ENCODE measurements at regions not wholly inside any gene's neighbourhood (a gene's known extent, or its start where the extent isn't known, plus 50 kb on each side); places are given as distances from the start of the nearest gene placed in this dataset.

- Histone ChIP-seq H3K4me3 (ENCODE audit: insufficient read depth, low read depth, low read length) (no peak overlapping the region), H3K27me3 (ENCODE audit: control insufficient read depth, insufficient read depth, low read length) (no peaks in the 10 kb centered on the region), H3K36me3 (replicated peaks; ENCODE audit: control insufficient read depth, insufficient read depth, low read length) (no peaks in the 10 kb centered on the region)
- DNase-seq: no peak
Measured at GRCh38 chr13:21966014-21966413, 295.1 kb downstream of the FGF9 start.

DNA sequence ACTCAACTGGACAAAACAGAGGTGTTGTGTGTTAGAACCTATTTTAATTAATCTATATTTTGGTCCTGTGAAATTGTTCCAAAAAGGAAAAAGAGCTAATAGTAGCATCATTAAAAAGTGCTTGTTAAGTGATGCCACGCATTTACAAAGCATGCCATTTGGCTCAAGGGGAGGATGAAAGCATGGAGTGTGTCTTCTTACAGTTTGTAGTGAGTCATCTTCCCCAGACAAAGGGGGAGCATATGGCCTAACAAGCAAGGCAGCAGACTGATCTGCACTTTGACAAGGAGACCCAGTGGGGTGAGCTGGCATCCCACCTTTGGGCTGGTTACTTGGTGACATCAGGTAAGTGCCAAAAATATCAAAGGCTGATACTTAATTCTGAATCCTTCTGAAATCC lies 297.0 kb downstream of the FGF9 start:
- H3K4me3 ChIP-seq (ENCODE audit: insufficient read depth, low read depth, low read length): no peak overlapping the region
- H3K27me3 ChIP-seq (ENCODE audit: control insufficient read depth, insufficient read depth, low read length): no peaks in the 10 kb centered on the region
- H3K36me3 ChIP-seq (replicated peaks; ENCODE audit: control insufficient read depth, insufficient read depth, low read length): no peaks in the 10 kb centered on the region
- no peak for DNase-seq

- Histone ChIP-seq H3K27me3 (ENCODE audit: control insufficient read depth, insufficient read depth, low read length) (no peaks in the 10 kb centered on the region), H3K36me3 (replicated peaks; ENCODE audit: control insufficient read depth, insufficient read depth, low read length) (no peaks in the 10 kb centered on the region), H3K4me3 (ENCODE audit: insufficient read depth, low read depth, low read length) (no peak overlapping the region)
- no peak for DNase-seq
Measured at GRCh38 chr13:21970172-21970571, 299.3 kb downstream of the FGF9 start.

- Histone ChIP-seq H3K36me3 (replicated peaks; ENCODE audit: control insufficient read depth, insufficient read depth, low read length) (no peaks in the 10 kb centered on the region), H3K4me3 (ENCODE audit: insufficient read depth, low read depth, low read length) (no peak overlapping the region)
- no peak for DNase-seq
Measured at GRCh38 chr13:21970918-21971317, 300.0 kb downstream of the FGF9 start.

GRCh38 chr13:21971662-21972621 lies 301.1 kb downstream of the FGF9 start:
- Histone ChIP-seq H3K36me3 (replicated peaks; ENCODE audit: control insufficient read depth, insufficient read depth, low read length) (no peaks in the 10 kb centered on the region), H3K4me3 (ENCODE audit: insufficient read depth, low read depth, low read length) (no peak overlapping the region), H3K27me3 (ENCODE audit: control insufficient read depth, insufficient read depth, low read length) (no peaks in the 10 kb centered on the region)
- no peak for DNase-seq

More at GRCh38 chr13:21970918-21971317, 300.0 kb downstream of the FGF9 start:
- H3K27me3 ChIP-seq (ENCODE audit: control insufficient read depth, insufficient read depth, low read length): no peaks in the 10 kb centered on the region

DNA sequence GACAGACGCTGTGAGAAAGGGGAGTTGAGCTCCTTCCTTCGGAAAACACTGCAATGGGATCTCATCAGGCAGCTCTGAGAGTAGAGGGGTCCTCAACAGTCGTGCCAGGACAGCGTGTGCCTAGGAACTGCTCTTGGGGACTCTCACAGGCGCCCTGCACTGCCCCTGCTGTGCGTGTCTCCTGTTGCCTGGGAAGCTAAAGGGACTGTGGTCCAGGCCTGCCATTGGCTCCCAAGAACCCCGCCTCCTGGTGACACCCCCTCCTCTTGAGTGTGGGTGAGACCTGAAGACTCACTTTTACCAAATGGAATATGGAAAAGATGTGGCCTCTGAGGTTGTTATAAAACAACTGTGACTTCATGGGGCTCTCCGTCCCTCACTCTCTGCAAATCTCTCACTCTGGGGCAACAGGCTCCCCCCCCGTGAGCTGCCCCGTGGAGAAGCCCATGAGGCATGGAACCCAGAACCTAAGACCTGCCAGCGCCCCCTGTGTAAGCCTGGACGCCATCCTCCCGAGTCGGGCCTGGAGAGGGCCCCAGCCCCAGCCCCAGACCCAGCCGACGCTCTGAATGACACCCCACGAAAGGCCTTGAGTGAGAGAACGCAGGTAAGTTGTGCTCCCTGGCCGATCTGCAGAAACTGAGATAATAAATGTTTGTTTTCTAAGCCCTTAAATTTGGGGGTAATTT lies 302.7 kb downstream of the FGF9 start:
- Histone ChIP-seq H3K4me3 (ENCODE audit: insufficient read depth, low read depth, low read length) (no peak overlapping the region), H3K27me3 (ENCODE audit: control insufficient read depth, insufficient read depth, low read length) (no peaks in the 10 kb centered on the region), H3K36me3 (replicated peaks; ENCODE audit: control insufficient read depth, insufficient read depth, low read length) (no peaks in the 10 kb centered on the region)
- DNase-seq: peak; percentile 53

DNA sequence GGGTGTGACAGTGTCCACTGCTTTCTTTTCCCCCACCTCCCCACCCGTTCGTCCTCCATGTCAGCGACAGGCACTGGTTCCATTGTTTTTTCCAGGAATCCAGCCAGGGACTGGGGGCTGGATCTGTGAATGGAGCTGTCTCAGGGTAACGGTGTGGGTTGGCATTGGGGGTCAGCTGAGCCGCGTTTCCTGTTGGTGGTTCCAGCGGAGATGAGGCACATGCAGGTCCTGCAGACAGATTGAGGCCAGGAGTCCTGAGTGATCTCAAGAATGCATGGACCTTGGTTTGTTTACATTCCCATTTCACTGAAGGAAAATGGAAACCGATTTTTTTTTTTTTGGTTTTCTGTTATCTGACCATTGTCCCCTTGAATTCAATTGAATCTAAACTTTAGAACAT lies 303.9 kb downstream of the FGF9 start:
- no peaks in the 10 kb centered on the region for H3K27me3 ChIP-seq (ENCODE audit: control insufficient read depth, insufficient read depth, low read length)
- no peaks in the 10 kb centered on the region for H3K36me3 ChIP-seq (replicated peaks; ENCODE audit: control insufficient read depth, insufficient read depth, low read length)
- no peak for DNase-seq
- no peak overlapping the region for H3K4me3 ChIP-seq (ENCODE audit: insufficient read depth, low read depth, low read length)

DNA sequence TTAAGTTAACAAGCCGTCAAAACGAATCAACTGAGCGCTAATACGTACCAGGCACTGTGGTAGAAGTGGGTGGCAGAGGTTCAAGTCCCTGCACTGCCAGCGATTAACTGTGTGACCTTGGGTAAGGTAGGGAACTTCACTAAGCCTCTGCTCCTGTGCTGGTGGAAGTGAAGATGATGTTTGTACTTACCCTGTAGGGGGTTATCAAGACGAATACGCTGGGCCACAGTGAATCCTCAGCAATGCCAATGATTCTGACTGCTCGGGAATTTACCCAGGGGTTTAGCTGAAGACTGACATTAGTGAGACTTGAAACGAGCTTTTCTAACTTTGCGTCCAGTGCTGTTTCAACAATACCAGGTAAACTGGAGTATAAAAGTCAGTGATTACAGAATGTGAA lies 305.3 kb downstream of the FGF9 start:
- H3K4me3 ChIP-seq (ENCODE audit: insufficient read depth, low read depth, low read length): no peak overlapping the region
- H3K27me3 ChIP-seq (ENCODE audit: control insufficient read depth, insufficient read depth, low read length): no peaks in the 10 kb centered on the region
- no peaks in the 10 kb centered on the region for H3K36me3 ChIP-seq (replicated peaks; ENCODE audit: control insufficient read depth, insufficient read depth, low read length)
- DNase-seq: no peak

DNA sequence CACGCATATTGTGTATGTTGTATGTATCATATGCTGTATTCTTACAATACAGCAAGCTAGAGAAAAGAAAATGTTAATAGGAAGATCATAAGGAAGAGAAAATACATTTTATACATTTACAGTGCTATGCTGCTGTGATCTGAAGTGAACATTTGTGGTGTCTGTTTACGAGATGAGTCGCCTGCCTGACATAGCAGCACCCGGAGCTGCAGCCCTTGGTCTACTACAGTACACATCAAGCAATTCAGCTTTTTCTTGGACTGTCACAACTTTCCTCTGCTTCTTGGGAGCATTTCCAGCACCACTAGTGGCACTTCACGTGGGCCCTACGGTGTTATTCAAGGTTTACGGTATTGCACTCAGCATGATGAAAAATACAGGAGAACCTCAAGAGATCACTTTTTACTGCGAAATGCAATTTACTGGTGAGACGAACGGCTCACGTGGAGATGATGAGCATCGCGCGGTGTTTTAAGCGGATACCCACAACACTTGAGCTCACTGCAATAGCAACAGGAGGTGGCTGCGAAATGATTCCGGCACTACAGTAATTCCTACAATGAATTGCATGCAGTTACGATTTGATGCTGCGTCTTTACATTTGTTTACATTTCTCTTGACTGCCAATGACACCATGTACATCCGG lies 308.4 kb downstream of the FGF9 start:
- H3K36me3 ChIP-seq (replicated peaks; ENCODE audit: control insufficient read depth, insufficient read depth, low read length): no peaks in the 10 kb centered on the region
- H3K4me3 ChIP-seq (ENCODE audit: insufficient read depth, low read depth, low read length): no peak overlapping the region
- H3K27me3 ChIP-seq (ENCODE audit: control insufficient read depth, insufficient read depth, low read length): no peaks in the 10 kb centered on the region
- DNase-seq: no peak

GRCh38 chr13:21980049-21980448 lies 309.2 kb downstream of the FGF9 start:
- no peak for DNase-seq
- Histone ChIP-seq H3K4me3 (ENCODE audit: insufficient read depth, low read depth, low read length) (no peak overlapping the region), H3K36me3 (replicated peaks; ENCODE audit: control insufficient read depth, insufficient read depth, low read length) (no peaks in the 10 kb centered on the region), H3K27me3 (ENCODE audit: control insufficient read depth, insufficient read depth, low read length) (no peaks in the 10 kb centered on the region)

- Histone ChIP-seq H3K4me3 (ENCODE audit: insufficient read depth, low read depth, low read length) (no peak overlapping the region), H3K36me3 (replicated peaks; ENCODE audit: control insufficient read depth, insufficient read depth, low read length) (no peaks in the 10 kb centered on the region), H3K27me3 (ENCODE audit: control insufficient read depth, insufficient read depth, low read length) (no peaks in the 10 kb centered on the region)
- DNase-seq: no peak
Measured at GRCh38 chr13:21984156-21984555, 313.3 kb downstream of the FGF9 start.

GRCh38 chr13:21986602-21987001 lies 315.7 kb downstream of the FGF9 start:
- H3K36me3 ChIP-seq (replicated peaks; ENCODE audit: control insufficient read depth, insufficient read depth, low read length): no peaks in the 10 kb centered on the region
- DNase-seq: no peak
- no peak overlapping the region for H3K4me3 ChIP-seq (ENCODE audit: insufficient read depth, low read depth, low read length)
- no peaks in the 10 kb centered on the region for H3K27me3 ChIP-seq (ENCODE audit: control insufficient read depth, insufficient read depth, low read length)

GRCh38 chr13:21987793-21988192 lies 316.9 kb downstream of the FGF9 start:
- Histone ChIP-seq H3K36me3 (replicated peaks; ENCODE audit: control insufficient read depth, insufficient read depth, low read length) (no peaks in the 10 kb centered on the region), H3K27me3 (ENCODE audit: control insufficient read depth, insufficient read depth, low read length) (no peaks in the 10 kb centered on the region), H3K4me3 (ENCODE audit: insufficient read depth, low read depth, low read length) (no peak overlapping the region)
- DNase-seq: no peak

DNA sequence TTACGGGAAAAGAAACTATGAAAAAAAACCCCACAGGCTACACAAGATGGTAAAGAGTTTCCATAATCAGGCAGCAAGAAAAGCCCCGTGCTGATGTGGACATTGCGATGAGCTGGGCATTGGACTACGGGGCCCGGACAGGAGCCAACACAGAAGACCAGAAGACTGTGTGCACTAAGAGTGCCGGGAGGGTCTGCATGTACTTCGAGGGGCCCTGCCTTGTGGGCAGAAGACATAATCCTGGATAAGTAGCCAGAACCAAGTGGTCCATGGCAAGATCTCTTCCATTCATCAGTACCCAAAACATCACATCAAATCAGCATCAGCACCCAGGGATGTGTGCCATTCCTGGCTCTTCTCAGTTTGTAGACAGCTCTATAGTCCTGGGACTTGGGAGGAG lies 317.8 kb downstream of the FGF9 start:
- no peaks in the 10 kb centered on the region for H3K27me3 ChIP-seq (ENCODE audit: control insufficient read depth, insufficient read depth, low read length)

DNA sequence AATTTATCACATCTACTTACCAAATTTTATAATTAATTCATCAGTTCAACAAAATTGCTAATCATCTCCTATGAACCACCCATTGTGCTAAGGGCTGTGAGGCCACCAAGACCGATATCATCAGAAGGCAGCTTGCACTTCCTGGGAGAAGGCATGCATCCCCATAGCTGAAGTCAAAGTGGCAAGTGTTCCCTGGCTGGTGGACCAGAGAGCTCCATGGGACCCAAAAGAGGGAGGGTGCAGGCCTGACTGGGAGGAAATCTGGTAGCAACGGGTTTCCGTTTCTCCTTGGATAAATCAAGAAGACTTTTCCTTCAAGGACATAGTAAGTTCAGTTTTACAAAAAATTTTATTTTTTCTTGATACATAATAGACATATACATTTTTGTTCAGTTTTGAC lies 325.2 kb downstream of the FGF9 start:
- no peak for DNase-seq
- Histone ChIP-seq H3K27me3 (ENCODE audit: control insufficient read depth, insufficient read depth, low read length) (no peaks in the 10 kb centered on the region), H3K36me3 (replicated peaks; ENCODE audit: control insufficient read depth, insufficient read depth, low read length) (no peaks in the 10 kb centered on the region), H3K4me3 (ENCODE audit: insufficient read depth, low read depth, low read length) (no peak overlapping the region)

More for the DNA sequence above, 317.8 kb downstream of the FGF9 start:
- H3K4me3 ChIP-seq (ENCODE audit: insufficient read depth, low read depth, low read length): no peak overlapping the region
- DNase-seq: no peak
- H3K36me3 ChIP-seq (replicated peaks; ENCODE audit: control insufficient read depth, insufficient read depth, low read length): no peaks in the 10 kb centered on the region
